ENCODE measurements at regions not wholly inside any gene's neighbourhood (a gene's known extent, or its start where the extent isn't known, plus 50 kb on each side); places are given as distances from the start of the nearest gene placed in this dataset.
"Not testable (repeated sequence)": the region's sequence is repeated elsewhere in the genome, so short reads cannot be mapped to it uniquely, and the experiment has no call there.

GRCh38 chr3:78258798-78259197 is 1218.9 kb downstream of the ROBO2 start:
- no peak for DNase-seq

- no peak for DNase-seq
Observed at GRCh38 chr3:78260388-78260787, 1220.5 kb downstream of the ROBO2 start.

GRCh38 chr3:78266550-78266949 is 1226.7 kb downstream of the ROBO2 start:
- DNase-seq: not testable (repeated sequence)

GRCh38 chr3:78267235-78267634 is 1227.3 kb downstream of the ROBO2 start:
- DNase-seq: no peak

GRCh38 chr3:78268087-78268486 is 1228.2 kb downstream of the ROBO2 start:
- DNase-seq: no peak

GRCh38 chr3:78268716-78269668 is 1229.1 kb downstream of the ROBO2 start:
- DNase-seq: no peak

GRCh38 chr3:78273326-78273725 is 1233.4 kb downstream of the ROBO2 start:
- DNase-seq: no peak

GRCh38 chr3:78274475-78275065 is 1234.7 kb downstream of the ROBO2 start:
- DNase-seq: no peak

GRCh38 chr3:78275420-78275852 is 1235.5 kb downstream of the ROBO2 start:
- no peak for DNase-seq

GRCh38 chr3:78277220-78277619 is 1237.3 kb downstream of the ROBO2 start:
- DNase-seq: no peak

GRCh38 chr3:78277801-78278200 is 1237.9 kb downstream of the ROBO2 start:
- DNase-seq: no peak

- no peak for DNase-seq
Observed at GRCh38 chr3:78279091-78279490, 1239.2 kb downstream of the ROBO2 start.

GRCh38 chr3:78281381-78281780 is 1241.5 kb downstream of the ROBO2 start:
- no peak for DNase-seq

GRCh38 chr3:78283994-78284393 is 1244.1 kb downstream of the ROBO2 start:
- DNase-seq: no peak

GRCh38 chr3:78285032-78285728 is 1245.3 kb downstream of the ROBO2 start:
- DNase-seq: no peak

- DNase-seq: no peak
Observed at GRCh38 chr3:78287085-78287484, 1247.2 kb downstream of the ROBO2 start.

GRCh38 chr3:78293284-78293683 is 1253.4 kb downstream of the ROBO2 start:
- no peak for DNase-seq

GRCh38 chr3:78304115-78304514 is 1264.2 kb downstream of the ROBO2 start:
- no peak for DNase-seq

GRCh38 chr3:78312851-78313250 is 1273.0 kb downstream of the ROBO2 start:
- no peak for DNase-seq

- no peak for DNase-seq
Observed at GRCh38 chr3:78313332-78313731, 1273.4 kb downstream of the ROBO2 start.

GRCh38 chr3:78314327-78314726 is 1274.4 kb downstream of the ROBO2 start:
- peak; percentile 49 for DNase-seq

GRCh38 chr3:78317774-78318173 is 1277.9 kb downstream of the ROBO2 start:
- DNase-seq: no peak

- DNase-seq: no peak
Observed at GRCh38 chr3:78322780-78323179, 1282.9 kb downstream of the ROBO2 start.

GRCh38 chr3:78337801-78338211 is 1297.9 kb downstream of the ROBO2 start:
- no peak for DNase-seq

All from NCI-H1105 (cell line).